ENCODE measurements at regions not wholly inside any gene's neighbourhood (a gene's known extent, or its start where the extent isn't known, plus 50 kb on each side); places are given as distances from the start of the nearest gene placed in this dataset.

DNA sequence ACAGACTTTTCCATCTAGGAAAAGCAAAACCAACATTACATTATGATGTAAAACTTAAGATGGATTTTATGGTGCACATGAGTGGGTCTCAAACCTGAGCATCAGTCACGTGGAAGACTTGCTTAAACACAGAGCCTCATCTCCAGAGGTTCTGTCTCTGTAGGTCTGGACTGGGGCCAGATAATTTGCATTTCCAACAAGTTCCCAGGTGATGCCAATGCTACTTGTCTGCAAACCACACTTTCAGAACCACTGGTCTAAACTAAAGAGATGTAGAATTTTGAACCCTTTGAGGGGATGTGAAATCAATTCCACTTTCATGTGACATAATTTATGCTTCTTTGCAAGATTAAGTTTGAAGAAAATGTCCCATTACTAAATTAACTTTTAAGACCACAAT is 522.8 kb downstream of the MBD2 start:
- TF ChIP-seq, protein P1, sequence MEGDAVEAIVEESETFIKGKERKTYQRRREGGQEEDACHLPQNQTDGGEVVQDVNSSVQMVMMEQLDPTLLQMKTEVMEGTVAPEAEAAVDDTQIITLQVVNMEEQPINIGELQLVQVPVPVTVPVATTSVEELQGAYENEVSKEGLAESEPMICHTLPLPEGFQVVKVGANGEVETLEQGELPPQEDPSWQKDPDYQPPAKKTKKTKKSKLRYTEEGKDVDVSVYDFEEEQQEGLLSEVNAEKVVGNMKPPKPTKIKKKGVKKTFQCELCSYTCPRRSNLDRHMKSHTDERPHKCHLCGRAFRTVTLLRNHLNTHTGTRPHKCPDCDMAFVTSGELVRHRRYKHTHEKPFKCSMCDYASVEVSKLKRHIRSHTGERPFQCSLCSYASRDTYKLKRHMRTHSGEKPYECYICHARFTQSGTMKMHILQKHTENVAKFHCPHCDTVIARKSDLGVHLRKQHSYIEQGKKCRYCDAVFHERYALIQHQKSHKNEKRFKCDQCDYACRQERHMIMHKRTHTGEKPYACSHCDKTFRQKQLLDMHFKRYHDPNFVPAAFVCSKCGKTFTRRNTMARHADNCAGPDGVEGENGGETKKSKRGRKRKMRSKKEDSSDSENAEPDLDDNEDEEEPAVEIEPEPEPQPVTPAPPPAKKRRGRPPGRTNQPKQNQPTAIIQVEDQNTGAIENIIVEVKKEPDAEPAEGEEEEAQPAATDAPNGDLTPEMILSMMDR (IDR thresholded peaks at IDR 0.05; ENCODE audit: borderline replicate concordance, insufficient read depth, low read depth, low read length) = no peak
- H3K4me3 ChIP-seq (ENCODE audit: low read depth, low read length) = no peak overlapping the region

DNA sequence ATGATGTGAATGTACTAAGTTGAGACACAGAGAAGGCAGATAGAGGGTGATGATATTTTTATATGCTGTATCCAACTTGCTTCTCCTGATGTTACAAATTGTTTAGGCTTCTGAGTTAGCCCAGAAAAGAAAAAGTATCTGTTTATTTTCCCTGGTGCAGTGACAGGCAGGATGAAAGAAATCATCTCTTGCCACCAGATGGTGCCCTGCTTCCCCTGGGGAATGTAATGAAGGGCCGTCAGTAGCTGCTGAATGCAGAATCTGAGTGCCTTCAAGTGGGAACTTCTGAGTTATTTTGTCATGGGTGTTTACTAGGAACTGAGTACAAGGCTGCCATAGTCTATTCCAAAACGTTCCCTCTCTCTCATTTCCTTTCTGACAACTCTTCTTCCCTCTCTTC is 525.6 kb downstream of the MBD2 start:
- TF ChIP-seq, protein P1 (IDR thresholded peaks at IDR 0.05; ENCODE audit: borderline replicate concordance, insufficient read depth, low read depth, low read length) = peak; percentile 27; the same call in 1 of the 2 replicates
- H3K4me3 ChIP-seq (ENCODE audit: low read depth, low read length) = no peak overlapping the region

DNA sequence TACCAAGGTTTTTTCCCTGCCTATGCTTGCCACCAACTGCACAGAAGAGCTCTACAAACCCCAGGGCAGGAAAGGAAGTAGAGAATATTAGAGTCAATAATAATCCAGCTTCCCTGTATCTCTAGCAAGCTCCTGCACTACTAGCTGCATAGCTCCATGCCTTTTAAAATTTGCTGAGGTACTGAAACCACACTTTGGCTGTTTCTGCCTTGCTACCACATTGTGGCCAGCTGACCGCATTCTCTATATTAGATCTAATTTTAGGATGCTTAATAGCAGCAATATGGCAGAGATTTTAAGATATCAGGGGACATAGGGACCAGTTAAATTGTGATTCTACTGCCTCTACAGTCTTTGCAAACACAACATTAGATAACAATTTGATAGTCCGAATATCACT is 534.6 kb downstream of the MBD2 start:
- TF ChIP-seq, protein P1 (IDR thresholded peaks at IDR 0.05; ENCODE audit: borderline replicate concordance, insufficient read depth, low read depth, low read length) = no peak

DNA sequence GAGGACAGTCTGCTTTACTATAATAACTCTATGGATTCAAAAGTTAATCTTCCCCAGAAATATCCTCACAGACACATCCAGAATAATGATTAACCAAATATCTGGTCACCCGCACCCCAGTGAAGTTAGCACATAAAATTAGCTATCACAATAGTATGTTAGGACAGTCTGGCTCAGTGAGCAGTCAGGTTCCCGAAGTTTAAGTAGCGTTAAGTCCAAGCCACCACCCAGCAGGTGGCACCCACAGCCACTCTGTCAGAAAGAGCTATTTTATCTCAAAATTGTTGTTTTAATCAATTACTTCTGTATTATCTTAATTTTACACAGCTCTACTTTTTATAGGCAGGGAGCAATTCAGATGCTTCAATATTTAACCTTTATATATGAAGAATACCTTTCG is 537.5 kb downstream of the MBD2 start:
- H3K4me3 ChIP-seq (ENCODE audit: low read depth, low read length) = no peak overlapping the region
- TF ChIP-seq, protein P1 (IDR thresholded peaks at IDR 0.05; ENCODE audit: borderline replicate concordance, insufficient read depth, low read depth, low read length) = no peak

More for the DNA sequence above, 534.6 kb downstream of the MBD2 start:
- H3K4me3 ChIP-seq (ENCODE audit: low read depth, low read length) = no peak overlapping the region

DNA sequence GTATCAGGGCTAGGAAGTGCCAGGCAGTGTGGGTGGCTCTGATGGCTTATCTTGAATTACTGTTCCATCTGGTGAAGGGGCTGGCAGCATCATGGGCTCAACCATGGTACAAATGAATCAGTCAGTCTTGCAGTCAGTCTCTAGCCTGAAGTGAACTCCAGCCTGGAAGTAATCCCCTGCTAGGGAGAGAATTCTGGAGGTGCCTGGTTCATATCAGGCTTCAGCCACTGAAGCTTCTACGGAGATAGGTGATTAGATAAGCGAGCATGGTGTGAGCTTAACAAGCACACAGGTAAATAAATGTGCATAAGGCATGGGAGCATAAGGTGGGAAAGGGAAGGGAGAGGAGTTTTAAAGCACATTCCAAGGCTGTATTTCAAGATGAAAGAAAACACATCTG is 541.7 kb downstream of the MBD2 start:
- H3K4me3 ChIP-seq (ENCODE audit: low read depth, low read length) = no peak overlapping the region
- TF ChIP-seq, protein P1 (IDR thresholded peaks at IDR 0.05; ENCODE audit: borderline replicate concordance, insufficient read depth, low read depth, low read length) = no peak

DNA sequence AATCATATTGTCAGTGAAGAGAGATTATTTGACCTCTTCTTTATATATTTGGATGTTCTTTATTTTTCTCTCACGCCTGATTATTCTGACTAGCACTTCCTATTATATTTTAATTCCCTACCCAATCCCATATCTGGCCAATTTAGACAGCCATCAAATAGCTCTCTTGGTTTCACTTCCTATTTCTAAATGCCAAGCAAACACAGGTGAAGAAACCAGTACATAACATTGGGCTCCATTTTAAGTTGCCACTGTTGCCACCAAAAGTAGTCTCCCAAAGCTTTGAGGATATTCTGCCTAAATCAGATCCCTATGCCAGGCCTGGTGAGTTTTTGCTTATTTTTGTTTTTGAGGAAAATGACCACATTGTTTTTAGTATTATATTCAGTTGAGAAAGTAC is 547.0 kb downstream of the MBD2 start:
- TF ChIP-seq, protein P1 (IDR thresholded peaks at IDR 0.05; ENCODE audit: borderline replicate concordance, insufficient read depth, low read depth, low read length) = no peak
- no peak overlapping the region for H3K4me3 ChIP-seq (ENCODE audit: low read depth, low read length)

DNA sequence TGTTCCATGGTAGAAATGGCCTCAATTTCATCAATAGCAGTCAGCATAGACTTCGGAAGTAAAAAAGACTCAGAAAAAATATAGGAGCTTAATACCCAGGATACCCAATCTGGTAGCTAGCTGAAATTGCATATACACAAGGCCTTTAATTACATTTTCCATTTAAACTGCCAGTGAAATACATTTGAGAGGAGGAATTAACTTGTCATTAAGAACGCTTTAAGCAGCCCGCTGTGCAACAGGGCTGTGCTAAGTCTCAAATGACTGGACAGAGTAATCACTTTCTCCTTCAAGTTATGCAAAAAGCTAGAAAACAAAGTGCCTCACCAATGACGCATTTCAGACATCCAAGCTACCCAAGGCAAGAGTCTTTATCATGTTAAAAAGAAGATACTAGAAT is 558.8 kb downstream of the MBD2 start:
- H3K4me3 ChIP-seq (ENCODE audit: low read depth, low read length) = no peak overlapping the region
- TF ChIP-seq, protein P1 (IDR thresholded peaks at IDR 0.05; ENCODE audit: borderline replicate concordance, insufficient read depth, low read depth, low read length) = no peak
